GM04503 (cell line): ENCODE measurements at regions not wholly inside any gene's neighbourhood (a gene's known extent, or its start where the extent isn't known, plus 50 kb on each side); places are given as distances from the start of the nearest gene placed in this dataset.
A peak's percentile ranks its signal among the peaks of the same experiment; 100 is the strongest.

Experiments
- DNase-seq: peaks from one replicate; pipeline ENCODE4 v3.0.0-alpha.2; 2012; ENCODE audit warnings: low read depth

- no peak for DNase-seq
Observed at GRCh38 chr6:3526962-3527650, 70.3 kb upstream of the SLC22A23 start.

GRCh38 chr6:3525915-3526314 lies 69.1 kb upstream of the SLC22A23 start:
- DNase-seq = no peak

GRCh38 chr6:3524456-3524855 lies 67.6 kb upstream of the SLC22A23 start:
- DNase-seq = no peak

DNA sequence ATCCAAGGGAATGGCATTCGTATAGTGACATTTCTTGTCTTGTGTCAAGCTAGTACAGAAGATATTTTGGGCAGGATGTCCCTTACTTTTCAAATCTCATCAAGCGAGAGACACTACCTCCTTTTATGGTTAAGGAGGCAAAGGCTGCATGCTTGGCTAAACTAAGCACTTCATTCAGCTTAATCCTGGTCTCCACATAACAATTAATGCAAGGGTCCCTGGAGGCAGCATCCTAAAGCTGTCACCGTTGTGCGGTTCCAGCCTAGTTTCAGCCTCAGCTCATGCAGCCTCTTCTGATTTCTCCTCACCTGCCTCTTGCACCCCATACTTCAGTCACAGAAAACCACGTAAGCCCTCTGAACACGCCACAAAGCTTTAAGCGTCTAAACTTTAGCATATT lies 67.1 kb upstream of the SLC22A23 start:
- no peak for DNase-seq

- DNase-seq = no peak
Observed at GRCh38 chr6:3523271-3523670, 66.4 kb upstream of the SLC22A23 start.

DNA sequence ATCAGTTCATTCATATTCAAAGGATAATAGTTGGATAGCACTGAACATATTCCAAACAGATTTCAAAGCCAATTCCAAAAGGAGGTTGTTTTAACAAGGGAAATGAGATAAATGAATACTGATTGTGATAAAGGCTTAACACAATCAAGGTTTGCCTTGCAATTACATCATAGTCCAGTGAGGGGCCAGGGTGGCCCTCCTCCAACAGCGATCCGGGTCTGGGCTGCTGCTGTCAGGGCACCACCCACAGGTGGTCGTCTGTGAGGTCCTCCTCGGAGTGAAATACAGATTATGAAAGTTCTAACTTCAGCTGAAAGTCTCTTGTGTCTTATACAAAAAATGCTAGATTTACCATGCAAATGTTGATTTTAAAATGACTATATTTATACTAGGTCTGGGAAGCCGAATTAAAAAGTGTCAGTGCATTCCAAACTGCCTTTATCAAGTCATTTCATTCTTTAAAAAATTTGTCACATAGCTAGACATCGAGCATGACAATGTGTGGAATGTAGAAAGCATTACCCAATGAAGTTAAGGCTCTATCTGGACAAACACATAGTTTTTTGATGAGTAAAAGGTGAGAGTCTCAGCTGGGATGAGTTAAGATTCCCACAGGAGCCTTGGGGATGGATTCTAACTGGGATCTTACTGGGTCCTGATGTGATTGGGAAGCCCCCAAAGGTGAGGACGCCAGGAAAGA lies 65.9 kb upstream of the SLC22A23 start:
- DNase-seq = peak; percentile 65

DNA sequence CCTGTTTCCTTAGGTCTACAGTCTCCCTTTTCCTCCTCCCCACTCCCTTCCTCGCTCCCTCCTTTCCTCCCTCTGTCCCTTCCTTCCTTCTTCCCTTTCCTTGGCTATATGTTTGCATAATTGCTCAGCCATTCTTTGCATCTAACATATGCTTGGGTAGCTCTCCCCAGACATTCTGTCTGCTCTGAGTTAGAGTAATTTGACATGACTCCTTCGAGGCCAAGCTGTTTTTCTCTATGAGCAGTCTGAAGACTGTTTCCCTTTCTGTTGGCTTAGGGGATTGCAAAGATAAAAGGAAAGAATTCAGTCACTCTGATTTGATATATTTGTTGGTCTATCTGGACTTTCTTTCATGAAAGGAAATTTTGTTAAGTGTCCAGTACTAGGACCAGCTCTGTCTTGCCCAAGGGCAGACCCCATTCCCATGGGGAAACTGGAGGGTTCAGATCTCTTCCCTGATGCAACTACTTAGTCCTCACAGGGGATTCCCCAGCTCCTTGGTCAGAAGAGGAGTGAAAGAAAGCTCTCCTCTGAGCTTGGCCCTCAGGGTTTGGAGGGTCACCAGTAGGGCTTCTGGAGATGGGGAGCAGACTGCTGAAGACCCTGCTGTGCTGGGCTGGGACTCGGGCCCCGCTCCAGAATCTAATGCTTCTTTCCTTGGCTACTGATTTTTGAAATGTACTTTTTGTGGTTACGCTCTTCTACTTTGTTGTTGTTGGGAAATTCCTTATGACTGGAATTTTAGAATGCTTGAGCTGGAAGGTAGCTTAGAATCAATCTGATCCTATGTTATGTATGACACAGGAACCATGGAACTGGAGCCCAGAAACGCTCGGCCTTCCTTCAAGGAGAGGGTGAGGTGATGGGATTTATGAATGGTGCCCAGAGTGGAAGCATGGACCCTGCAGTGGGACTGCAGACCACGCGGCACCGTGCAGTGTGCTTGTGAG lies 63.7 kb upstream of the SLC22A23 start:
- no peak for DNase-seq

- DNase-seq = peak; percentile 65
Observed at GRCh38 chr6:3518356-3519190, 61.7 kb upstream of the SLC22A23 start.

DNA sequence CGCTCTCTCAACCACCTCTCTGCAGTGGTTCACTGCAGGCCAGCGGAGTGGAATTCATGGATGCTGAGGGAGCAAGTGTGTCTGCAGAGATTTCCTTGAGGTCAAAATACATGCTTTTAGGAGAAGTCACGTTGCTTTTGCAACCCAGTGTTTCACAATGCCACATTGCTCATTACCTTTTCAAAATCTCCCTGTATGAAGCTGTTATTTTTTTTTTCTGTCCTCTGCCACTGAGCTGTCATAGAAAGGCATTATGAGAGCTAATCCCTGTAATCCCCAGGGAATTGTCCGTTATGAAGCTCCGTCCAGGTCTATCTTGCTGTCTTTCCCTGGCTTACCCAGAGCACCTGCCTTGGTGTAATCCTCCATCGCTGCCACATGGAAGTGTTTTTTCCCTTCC lies 60.5 kb upstream of the SLC22A23 start:
- DNase-seq = peak; percentile 91

- no peak for DNase-seq
Observed at GRCh38 chr6:3516092-3516491, 59.2 kb upstream of the SLC22A23 start.

DNA sequence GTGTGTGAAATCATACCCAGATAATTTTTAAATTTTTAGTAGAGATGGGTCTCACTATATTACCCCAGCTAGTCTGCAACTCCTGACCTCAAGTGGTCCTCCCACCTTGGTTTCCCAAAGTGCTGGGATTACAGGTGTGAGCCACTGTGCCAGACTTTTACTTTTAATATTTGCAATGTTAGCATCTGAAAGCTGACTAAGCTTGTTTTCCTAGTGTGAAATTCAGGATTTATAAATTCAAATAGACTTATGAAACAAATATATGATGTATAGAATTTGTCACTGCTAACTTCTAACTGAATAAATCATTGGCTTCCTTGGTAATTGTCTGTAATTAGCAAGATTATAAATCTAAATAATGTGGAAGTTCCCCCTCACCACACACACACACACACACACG lies 58.8 kb upstream of the SLC22A23 start:
- DNase-seq = no peak

GRCh38 chr6:3513416-3513815 lies 56.6 kb upstream of the SLC22A23 start:
- DNase-seq = no peak

- DNase-seq = no peak
Observed at GRCh38 chr6:3512832-3513231, 56.0 kb upstream of the SLC22A23 start.

DNA sequence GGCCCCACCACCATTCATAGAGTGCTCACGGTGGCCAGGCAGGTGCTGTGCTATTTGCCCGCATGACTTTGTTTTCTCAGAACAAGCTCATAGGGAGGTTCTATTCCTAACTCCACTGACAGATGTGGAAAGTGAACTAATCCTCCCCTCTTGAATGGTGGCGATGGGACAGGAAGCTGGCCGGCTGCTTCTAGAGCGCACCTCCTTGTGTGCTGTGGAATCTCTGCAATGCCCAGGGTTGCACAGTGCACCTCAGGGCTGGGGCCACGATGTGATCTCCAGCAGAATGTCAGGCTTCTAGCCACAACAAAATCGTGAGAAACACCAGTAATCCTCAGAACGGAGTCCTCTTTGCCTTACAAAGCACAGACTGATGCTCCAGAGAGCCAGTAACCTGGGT lies 53.8 kb upstream of the SLC22A23 start:
- DNase-seq = no peak

GRCh38 chr6:3510178-3510577 lies 53.3 kb upstream of the SLC22A23 start:
- DNase-seq = no peak

- DNase-seq = no peak
Observed at GRCh38 chr6:3509336-3509735, 52.5 kb upstream of the SLC22A23 start.

- no peak for DNase-seq
Observed at GRCh38 chr6:3506751-3507383, 50.0 kb upstream of the SLC22A23 start.
